NCI-H2029 (cell line): ENCODE measurements at regions not wholly inside any gene's neighbourhood (a gene's known extent, or its start where the extent isn't known, plus 50 kb on each side); places are given as distances from the start of the nearest gene placed in this dataset.
"Not testable (repeated sequence)": the region's sequence is repeated elsewhere in the genome, so short reads cannot be mapped to it uniquely, and the experiment has no call there.

Experiments
- DNase-seq: peaks from one replicate; lab custom pipeline; 2025; lab: John Stamatoyannopoulos, UW

DNA sequence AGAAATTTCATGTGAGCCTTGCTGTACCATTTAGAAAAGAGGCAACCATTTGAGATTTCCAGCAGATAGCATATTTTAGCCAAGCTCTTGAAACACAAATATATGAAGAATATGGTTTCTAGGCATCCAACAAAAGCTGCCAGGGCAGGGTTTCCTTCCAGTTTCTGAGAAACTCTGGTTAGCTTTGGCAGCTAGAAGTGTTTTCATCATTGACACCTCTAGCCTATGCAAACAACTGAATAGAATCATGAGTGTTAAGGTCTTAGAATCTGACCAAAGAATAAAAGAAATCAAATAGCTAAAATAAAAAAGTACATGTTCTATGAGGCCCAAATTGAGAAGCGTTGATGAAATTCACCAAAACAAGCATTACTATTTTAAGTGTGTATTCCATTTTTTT lies 188.1 kb downstream of the TMEM167A start:
- no peak for DNase-seq

DNA sequence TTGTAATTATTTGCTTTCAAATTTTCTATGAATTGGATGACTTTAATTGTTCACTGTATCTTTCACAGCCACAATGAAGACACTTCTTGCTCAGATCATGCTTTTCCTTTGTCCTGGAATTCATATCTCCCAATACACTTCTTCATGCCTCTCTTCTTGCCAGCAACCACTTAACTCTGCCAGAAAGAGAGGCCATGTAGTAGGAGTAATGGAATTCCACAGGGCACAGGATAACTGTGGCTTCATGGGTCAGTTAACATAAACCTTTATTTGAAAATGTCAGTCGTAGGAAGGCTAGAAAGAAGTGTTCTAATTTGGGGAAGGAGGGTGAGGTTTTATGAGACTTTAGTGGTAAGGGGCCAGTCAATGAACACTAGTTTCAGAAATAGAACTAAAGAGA lies 190.3 kb downstream of the TMEM167A start:
- no peak for DNase-seq

DNA sequence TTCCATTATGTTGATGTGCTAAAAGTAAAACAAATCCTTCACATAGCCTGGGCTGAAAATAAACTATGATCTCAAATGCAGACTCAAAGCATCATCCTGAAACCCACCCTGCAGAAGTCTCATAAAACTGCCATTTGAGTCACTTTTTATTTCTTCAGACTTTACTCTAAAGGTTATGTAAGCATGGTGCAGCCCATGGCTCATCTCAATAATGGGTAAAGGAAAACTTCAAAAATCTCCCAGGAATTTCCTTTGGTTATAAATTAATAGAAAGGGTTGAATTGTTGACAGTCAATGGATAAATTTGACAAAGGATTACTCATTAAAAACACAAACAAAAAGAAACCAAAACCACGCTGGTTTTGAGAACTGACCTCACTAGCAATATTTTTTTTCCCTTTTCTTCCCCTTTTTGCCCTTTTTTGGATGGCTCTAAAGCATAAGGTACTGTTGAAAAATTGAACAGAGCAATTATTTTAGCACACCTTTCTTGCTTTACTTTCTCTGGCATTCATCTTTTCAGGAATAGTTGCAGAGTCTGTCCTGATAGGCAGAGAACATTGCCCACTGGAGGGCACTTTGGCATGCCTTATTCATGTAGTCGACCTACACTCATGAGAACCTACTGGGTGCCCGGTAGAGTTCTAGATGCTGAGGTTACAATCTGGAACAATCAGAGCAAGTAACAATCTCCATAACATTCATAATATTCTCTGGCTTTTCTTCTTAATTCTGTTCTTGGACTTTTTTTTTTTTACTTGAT lies 191.4 kb downstream of the TMEM167A start:
- DNase-seq = no peak

DNA sequence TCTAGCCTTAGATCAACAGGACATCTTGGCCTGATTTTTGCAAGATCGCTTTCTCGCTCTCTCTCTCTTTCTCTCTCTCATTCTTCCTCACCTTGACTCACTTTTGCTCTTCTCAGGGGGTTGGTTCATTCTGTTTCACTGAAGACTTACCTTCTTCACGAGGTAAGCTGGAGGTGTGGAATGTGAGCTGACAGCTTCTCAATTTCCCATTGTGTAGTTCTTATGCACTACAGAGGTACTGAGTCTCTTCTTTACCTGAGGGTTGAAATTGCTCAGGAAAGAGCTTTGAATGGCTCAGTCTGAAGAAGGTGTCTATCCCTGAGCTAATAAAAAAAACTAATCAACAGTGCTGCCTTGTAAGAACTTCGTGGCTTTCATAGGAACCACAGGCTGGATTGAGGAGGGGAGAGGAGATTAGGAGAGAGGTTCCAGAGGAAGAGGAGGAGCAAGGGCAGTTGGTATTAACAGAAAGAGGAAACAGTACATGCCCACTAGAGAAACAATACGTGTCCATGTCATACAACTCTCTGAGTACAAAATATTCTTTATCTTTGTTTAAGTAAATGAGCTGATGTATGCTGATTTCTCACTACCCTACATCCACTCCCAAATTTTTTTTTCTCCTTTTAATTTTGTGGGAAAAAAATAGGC lies 192.2 kb downstream of the TMEM167A start:
- DNase-seq = no peak

DNA sequence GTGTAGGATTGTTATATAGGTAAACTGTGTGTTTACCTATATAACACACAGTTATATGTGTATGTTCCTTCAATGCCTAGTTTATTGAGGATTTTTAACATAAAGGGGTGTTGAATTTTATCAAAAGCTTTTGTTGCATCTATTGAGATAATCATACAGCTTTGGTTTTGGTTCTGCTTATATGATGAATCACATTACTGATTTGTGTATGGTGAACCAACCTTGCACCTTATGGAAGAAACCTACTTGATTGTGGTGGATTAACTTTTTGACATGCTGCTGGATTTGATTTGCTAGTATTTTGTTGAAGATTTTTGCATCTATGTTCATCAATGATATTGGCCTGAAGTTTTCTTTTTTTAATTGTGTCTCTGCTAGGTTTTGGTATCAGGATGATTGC lies 194.9 kb downstream of the TMEM167A start:
- no peak for DNase-seq

DNA sequence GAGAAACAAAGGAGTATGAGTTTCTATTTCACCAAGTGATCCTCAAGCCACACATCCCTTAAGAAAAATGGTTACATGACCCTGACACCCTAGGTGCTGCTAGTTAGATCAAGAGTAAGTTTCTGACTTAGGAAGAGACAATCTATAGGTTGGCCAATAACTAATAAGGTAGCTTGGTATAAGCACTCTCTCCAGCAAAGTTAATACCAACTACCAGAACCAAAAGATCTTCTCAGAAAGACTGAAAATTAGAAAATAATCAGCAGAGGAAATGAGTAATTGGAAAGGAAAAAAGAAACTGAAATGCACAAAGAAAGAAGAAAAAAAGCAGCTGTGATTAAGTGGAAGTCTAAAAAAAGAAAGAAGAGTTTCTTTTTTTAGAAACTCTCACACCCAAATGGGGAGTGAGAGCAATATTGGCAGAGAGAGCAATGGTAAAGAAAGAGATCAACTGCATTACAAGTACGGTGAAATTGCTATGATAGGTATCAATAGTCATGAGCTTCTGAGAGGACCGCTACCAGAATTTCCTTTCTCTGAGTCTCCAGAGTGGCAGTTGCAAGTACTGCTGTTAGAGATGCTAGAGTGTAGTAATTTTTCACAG lies 195.5 kb downstream of the TMEM167A start:
- no peak for DNase-seq

DNA sequence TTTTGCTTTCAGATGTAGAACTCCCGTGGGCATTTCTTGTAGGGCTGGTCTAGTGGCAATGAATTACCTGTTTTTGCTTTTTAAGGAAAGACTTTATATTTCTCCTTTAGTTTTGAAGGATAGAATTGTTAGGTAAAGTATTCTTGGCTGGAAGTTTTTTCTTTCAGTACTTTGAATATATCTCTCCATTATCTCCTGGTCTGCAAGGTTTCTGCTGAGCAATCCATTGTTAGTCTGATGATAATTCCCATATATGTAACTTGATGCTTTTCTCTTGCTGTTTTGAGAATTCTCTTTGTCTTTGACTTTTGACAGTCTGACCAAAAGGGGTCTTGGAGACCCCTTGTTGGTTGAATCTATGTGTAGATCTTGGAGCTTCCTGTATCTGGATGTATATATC lies 198.1 kb downstream of the TMEM167A start:
- no peak for DNase-seq

DNA sequence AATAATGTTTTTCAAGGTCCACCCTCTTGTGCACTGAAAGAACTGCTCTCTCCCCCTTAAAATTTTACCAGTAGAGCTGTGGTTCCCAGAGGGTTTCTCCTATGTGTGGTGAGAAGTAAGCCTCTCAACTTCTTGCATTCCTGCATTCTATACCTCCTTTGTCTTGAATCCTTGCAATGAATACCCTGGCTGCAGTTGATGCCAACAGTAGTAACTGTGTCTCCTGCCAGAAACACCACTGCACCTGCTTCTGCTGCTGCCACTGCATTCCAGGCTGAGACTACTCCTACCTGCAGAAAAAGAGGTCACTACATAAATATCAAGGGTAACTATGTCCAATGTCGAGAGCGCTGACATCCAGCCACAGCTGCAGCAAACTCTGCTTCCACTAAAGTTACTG lies 203.7 kb downstream of the TMEM167A start:
- DNase-seq = no peak

DNA sequence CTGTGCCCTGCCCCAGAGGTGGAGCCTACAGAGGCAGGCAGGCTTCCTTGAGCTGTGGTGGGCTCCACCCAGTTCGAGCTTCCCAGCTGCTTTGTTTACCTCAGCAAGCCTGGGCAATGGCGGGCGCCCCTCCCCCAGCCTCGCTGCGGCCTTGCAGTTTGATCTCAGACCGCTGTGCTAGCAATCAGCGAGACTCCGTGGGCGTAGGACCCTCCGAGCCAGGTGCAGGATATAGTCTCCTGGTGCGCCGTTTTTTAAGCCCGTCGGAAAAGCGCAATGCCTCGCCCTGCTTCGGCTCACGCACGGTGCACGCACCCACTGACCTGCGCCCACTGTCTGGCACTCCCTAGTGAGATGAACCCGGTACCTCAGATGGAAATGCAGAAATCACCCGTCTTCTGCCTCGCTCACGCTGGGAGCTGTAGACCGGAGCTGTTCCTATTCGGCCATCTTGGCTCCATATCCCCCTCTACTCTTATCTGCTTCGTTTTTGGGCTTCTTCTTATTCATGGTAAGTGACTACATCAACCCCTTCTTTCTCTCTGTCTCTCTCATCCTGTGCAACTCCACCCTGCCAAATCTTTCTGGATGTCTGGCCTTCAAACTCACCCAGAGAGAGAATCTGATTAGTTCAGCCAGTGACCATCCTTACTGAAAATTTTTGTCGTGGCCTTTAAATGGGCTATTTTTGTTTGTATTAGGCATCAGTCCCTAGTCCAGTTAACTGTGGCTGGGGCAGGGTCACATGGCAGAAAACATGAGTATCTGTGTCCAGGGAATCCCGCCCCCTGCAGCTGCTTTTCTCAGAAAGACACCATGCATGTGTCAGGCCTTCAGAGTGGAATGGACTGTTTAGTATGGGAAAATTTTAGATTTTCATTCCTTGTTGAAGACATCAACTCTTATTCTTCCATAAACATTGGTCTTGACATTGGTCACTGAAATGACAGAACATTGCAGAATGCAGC lies 204.6 kb downstream of the TMEM167A start:
- DNase-seq = not testable (repeated sequence)

DNA sequence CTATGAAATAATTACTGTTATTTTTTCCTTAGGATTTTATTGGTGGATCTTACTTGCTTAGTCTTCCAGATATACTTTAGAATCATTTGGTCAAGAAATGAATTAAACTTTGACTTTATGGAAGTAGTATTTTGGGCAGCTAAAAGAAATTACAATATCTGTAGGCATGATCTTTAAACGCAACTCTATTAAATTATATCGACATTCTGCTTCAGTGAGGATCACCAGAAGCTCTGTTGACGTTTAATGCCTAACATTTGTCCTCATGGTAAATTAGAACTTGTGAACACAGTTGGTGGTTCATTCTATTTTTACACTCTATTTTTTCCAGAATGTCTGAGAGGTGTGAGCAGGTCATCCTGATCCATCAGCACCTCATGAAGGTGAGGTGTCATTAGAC lies 211.6 kb downstream of the TMEM167A start:
- no peak for DNase-seq

DNA sequence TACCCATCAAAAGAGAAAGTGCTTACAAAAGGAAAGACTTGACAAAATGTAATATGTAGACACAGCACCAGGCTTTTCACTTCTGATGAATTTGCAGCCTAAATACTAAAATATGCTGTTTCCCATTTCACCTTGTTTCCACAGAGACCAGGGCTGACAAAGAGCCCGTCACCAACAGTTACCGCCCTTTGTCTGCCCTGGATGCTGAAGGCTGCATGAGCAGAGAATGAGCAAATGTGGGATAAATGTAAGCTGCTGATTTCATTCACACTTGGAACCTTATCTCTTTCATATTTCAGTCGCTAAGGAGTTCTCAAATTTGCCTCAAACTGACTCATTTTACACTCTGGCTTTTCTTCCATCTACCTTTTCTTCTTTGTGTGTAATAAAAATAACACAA lies 213.9 kb downstream of the TMEM167A start:
- no peak for DNase-seq

DNA sequence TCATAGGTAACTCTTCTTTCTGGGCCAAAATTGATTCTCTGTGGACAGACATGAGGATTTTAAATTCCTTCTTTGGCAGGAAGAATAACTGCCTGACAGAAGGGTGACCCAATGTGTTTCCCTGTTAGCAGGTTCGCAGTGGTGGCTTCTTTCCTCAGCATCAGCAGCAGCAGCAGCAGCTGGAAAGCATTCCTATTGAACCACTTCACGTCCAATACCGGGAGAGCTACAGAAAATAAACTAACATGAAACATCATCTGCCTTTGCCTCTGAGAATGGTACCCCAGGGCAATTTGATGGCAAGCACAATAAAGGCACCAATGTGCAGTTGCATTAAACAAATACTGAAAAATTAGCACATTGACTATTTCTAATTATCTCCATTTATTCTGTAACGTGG lies 214.5 kb downstream of the TMEM167A start:
- DNase-seq = no peak

DNA sequence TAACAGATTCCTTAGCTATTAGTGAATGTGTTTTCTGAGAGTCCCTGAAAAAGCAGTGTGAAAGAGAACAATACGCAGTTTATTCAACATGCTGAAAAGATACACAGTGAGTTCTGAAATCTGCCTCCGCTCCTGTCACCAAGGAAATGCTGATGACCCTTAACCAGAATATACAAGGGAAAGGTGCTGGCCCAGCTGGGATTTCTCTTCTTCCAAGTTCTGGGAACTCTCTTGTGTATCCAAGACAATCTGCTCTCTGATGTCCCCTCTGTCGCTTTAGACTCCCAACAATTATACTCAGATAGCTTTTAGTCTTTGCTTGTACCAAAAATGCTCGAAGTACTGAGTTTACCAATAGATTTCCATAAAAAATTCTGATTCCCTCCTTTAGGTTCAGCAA lies 214.9 kb downstream of the TMEM167A start:
- no peak for DNase-seq

DNA sequence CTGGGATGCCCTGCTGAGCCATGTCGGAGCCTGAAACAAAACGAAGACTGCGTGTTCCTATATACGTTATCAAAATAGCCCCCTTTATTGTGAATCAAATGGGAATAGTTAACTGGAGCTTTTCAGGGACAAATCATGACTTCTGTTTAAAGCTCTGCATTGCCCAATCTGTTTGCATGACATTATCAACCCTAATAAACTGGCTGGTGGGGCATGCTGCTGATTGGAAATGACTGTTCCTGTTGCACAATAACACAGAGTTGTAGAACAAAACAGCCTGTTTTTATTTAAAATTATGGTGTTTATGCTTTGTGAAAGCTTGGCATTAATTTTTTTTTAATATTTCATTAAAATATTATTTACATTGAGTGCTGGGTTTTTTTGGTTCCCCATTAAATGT lies 215.5 kb downstream of the TMEM167A start:
- DNase-seq = no peak

DNA sequence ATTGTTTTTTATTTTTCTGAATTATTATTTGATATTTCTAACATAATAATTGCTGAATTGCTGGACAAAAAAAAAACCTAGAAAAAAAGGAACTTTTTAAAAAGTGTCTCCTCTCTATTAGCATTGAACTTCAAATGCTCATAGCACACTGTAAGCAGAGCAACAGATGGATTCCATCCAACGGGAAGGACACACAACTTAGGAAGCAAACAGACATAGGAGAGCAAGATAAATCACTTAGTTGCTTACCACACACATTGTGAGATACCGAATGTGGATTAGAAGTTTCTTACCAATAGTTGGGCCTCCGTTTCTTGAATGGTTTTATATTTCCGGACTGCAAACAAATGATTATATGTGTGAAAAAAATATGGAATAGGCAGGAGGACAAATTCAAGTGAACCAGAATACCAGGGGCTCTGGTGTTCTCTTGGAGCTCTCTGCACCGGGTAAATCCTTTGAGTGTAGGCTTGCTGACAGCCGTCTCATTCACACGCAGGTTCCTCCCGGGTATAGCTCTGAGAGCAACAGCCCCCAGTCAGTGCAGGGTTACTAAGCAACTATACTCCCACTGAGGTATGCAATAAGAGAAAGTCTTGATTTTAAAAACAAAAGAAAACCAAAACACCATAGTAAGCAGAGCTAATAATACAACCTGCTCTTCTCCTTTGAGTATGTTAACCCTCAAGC lies 217.6 kb downstream of the TMEM167A start:
- DNase-seq = no peak

DNA sequence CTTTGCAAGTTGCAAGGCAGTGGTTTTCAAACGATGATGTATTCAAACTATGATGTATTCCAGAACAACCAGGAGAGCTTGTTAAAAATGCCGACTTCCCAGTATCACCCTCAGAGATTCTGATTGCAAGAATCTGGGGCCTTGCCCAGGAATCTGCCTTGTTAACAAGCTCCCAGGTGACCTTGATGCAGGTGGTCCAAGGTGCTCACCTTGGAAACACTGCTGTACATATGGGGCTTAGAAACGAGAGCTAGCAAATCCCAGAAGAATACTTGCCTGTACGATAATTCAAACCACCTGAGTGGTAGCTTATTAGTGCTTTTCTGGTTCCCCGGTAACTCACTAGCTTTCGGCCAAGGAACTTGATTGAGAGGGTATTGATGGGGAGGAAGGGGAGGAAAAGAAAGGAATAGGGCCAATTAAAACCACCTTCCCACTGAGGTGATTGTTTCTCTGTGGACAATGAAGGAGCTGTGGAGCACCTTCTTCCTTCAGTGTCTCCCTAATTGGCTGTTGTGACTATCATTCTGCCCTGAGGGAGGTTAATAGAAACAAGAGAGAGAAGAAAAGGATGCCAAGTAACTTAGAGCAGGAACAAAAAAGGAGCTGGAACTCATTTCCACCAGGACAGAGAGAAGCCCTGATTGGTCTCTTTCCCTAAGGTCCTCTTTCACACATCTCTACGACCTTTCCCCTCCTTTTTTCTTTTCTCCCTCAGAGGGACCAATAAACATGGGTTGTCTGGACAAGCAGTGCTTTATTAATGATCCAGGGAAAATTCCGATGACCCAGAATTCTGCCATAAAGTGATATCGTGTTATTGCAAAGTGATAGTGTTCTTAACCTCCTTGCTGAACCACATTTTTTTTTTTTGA lies 218.8 kb downstream of the TMEM167A start:
- no peak for DNase-seq

DNA sequence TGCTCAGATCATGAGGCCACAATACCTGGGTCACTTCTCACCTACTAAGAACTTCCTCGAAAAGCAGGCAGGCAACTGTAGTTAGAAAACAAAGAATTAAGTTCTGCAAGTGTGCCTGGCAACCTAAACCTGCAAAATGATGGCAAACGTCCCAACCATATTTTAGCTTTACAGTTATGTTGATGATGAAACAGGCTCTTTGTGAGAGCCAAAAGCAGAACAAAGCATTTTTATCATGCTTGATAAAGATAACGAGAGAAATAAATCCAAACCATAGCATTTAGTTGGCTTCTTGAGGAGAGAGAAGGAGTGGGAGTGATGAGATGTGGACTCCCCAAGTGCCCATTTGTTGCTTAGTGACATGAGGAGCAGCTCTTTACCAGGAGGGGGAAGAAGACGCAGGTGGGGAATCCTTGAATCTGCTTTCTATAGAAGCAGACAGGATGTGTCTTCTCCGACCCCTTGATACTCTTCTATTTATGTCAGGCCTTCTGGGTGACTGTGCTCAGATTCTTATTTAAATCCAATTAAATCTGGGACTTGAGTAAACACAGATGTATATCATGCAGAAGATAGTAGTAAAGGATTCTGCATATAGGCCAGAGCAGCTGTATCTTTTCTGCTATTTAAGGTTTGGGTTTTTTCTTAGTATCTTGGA lies 221.2 kb downstream of the TMEM167A start:
- no peak for DNase-seq

DNA sequence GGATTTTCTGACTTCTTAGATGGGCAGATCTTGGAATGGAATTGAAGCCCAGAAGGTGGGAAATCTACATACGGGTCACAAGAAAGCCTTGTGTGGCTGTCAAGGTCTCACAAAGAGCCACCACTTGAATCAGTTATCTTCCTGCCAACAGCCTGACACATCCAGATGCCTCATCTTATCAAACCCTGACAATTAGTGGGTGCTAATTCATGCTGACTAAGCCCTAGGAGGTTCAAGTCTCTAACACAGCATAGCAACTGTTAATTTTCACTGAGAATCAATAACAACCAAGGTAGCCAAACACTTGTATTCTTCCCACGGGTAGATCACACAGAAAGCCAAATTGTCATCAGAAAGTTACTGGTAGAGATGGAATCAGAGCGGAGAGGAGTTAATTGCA lies 222.2 kb downstream of the TMEM167A start:
- DNase-seq = no peak

DNA sequence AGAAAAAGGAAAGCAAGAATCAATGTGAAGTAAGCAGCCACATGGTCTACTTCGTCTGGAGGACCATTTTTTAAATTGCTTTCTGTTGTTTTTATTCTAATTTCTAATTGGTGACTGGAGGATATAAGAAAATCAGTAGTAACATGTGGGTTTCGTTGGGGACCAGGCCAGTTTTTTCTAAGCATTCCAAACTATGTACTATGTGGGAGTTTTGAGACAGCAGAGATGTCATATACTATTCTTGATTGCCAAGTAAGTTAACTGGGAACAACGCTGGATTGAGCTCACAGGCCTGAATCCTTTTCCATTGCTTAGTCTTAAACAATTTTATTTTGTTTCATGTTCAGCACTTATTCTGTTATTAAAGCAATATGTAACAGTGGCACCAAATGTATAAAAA lies 225.7 kb downstream of the TMEM167A start:
- DNase-seq = no peak

DNA sequence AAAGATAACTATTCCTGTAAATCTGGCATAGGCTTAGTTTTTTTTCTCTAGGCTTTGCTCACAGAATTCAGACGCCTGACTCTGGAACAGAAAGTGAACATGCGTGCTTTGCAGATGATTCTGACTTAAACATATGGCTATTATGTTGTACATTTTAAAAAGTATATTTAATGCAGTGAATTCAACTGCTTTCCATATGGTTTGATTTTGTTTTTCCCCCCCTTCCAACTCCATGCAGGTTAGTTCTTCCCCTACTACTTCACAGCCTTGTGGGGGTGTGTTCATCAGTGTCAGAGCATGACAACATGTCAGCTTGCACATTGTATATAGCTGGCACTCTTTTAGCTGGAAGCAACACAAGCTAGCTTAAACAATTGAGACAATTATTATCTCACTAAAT lies 226.8 kb downstream of the TMEM167A start:
- no peak for DNase-seq
